NCI-H1930 (cell line): ENCODE measurements at regions not wholly inside any gene's neighbourhood (a gene's known extent, or its start where the extent isn't known, plus 50 kb on each side); places are given as distances from the start of the nearest gene placed in this dataset.

ENCODE experiments used
- DNase-seq, 2 experiments: peaks; one replicate each; lab custom pipeline; 2025; lab: John Stamatoyannopoulos, UW

GRCh38 chr17:70796757-70797156 lies 627.4 kb downstream of the KCNJ2 start:
- DNase-seq = no peak

- no peak for DNase-seq
Observed at GRCh38 chr17:70797166-70797565, 627.8 kb downstream of the KCNJ2 start.

- no peak for DNase-seq
Observed at GRCh38 chr17:70804161-70804560, 634.8 kb downstream of the KCNJ2 start.

- no peak for DNase-seq
Observed at GRCh38 chr17:70808596-70808995, 639.3 kb downstream of the KCNJ2 start.

GRCh38 chr17:70810609-70811008 lies 641.3 kb downstream of the KCNJ2 start:
- DNase-seq = no peak

- no peak for DNase-seq
Observed at GRCh38 chr17:70813355-70813930, 644.1 kb downstream of the KCNJ2 start.

- DNase-seq = no peak
Observed at GRCh38 chr17:70819183-70819582, 649.9 kb downstream of the KCNJ2 start.

- no peak for DNase-seq
Observed at GRCh38 chr17:70820276-70820675, 650.9 kb downstream of the KCNJ2 start.

GRCh38 chr17:70825321-70826125 lies 656.2 kb downstream of the KCNJ2 start:
- no peak for DNase-seq

GRCh38 chr17:70829876-70830275 lies 660.5 kb downstream of the KCNJ2 start:
- no peak for DNase-seq

GRCh38 chr17:70834039-70834438 lies 664.7 kb downstream of the KCNJ2 start:
- DNase-seq = no peak

- no peak for DNase-seq
Observed at GRCh38 chr17:70848785-70849184, 679.5 kb downstream of the KCNJ2 start.

GRCh38 chr17:70855401-70856054 lies 686.2 kb downstream of the KCNJ2 start:
- peak; percentile 41 to 52 for DNase-seq

- DNase-seq = no peak
Observed at GRCh38 chr17:70857351-70857750, 688.0 kb downstream of the KCNJ2 start.

GRCh38 chr17:70859829-70860228 lies 690.5 kb downstream of the KCNJ2 start:
- DNase-seq = no peak

- DNase-seq = no peak
Observed at GRCh38 chr17:70862295-70862694, 693.0 kb downstream of the KCNJ2 start.

GRCh38 chr17:70863436-70864248 lies 694.3 kb downstream of the KCNJ2 start:
- no peak for DNase-seq

GRCh38 chr17:70865993-70866804 lies 696.9 kb downstream of the KCNJ2 start:
- DNase-seq = no peak

GRCh38 chr17:70868149-70868548 lies 698.8 kb downstream of the KCNJ2 start:
- no peak for DNase-seq

GRCh38 chr17:70869402-70870085 lies 700.2 kb downstream of the KCNJ2 start:
- no peak for DNase-seq
